Psoas muscle (tissue), 7 donors: ENCODE measurements at regions not wholly inside any gene's neighbourhood (a gene's known extent, or its start where the extent isn't known, plus 50 kb on each side); places are given as distances from the start of the nearest gene placed in this dataset.

Source experiments
- ATAC-seq, 4 donors: fragments of 200-7000 bp; cut with Tn5 transposase; one replicate each; pipeline ENCODE4 v1.9.1; 2020; ENCODE audit warnings: moderate library complexity in 3 of 4, mild to moderate bottlenecking in 2 of 4
- DNase-seq, 2 donors: peaks; one replicate each; pipeline ENCODE4 v3.0.0-alpha.2; 2020
- H3K27ac ChIP-seq: fragments of 200-600 bp; one replicate; pipeline ENCODE4 v1.8.0; 2022
- H3K27me3 ChIP-seq, 3 donors: fragments of 200-600 bp in 1 of 3; one replicate each; pipeline versions ENCODE4 v1.6.1 to v1.8.0; 2013 to 2022; ENCODE audit warnings: low read length in 2 of 3, mild to moderate bottlenecking in 2 of 3, moderate library complexity in 1 of 3; ENCODE audit not compliant: insufficient read depth in 3 of 3
- H3K36me3 ChIP-seq, 2 donors: fragments of 200-600 bp in 1 of 2; one replicate each; pipeline versions ENCODE4 v1.6.1 to v1.8.0; 2013 to 2022; ENCODE audit warnings: low read depth in 1 of 2, mild to moderate bottlenecking in 1 of 2, moderate library complexity in 1 of 2; ENCODE audit not compliant: insufficient read depth in 1 of 2
- H3K4me1 ChIP-seq: fragments of 200-600 bp; one replicate; pipeline ENCODE4 v1.8.0; 2022
- H3K4me3 ChIP-seq: fragments of 200-600 bp; one replicate; pipeline ENCODE4 v1.8.0; 2022; ENCODE audit warnings: mild to moderate bottlenecking
- H3K9me3 ChIP-seq: fragments of 200-600 bp; one replicate; pipeline ENCODE4 v1.8.0; 2022
- CTCF ChIP-seq: fragments of 200-600 bp; IDR thresholded peaks from one replicate; pipeline ENCODE4 v1.8.0; 2022; ENCODE audit warnings: antibody characterized with exemption
- WGBS, 3 donors: extraction: QIAGEN DNeasy Blood & Tissue Kit; methylation state at CpG; one replicate each; pipeline versions ENCODE4 v1.1.6 to v1.1.7; 2013; 5-methylcytosine and 5-hydroxymethylcytosine counted together
- intact Hi-C, 2 donors: fragments of 100-400 bp; cut with DNase I; formaldehyde crosslinking; loops; one replicate each; pipeline versions ENCODE4 v1.11.0 to v1.14.2; 2022
- donor health status: healthy with polysubstance abuse.
- donor health status: DM: no; HTN: no; CAD: no; lungs with moderate emphysema.
- donor health status: Bipolar disorder and iron deficiency.
- donor health status: healthy.
- donor health status: DM: yes; HTN: yes; CAD: no.
- donor health status: DM: no; HTN: no; CAD: no.
- donor health status: DM: yes; HTN: yes; CAD: no.

- Histone ChIP-seq H3K4me3 (peak overlapping the region; percentile 52), H3K27me3 (peaks cover 0 to 44% (median 11%) of the 10 kb centered on the region in 3 donors), H3K36me3 (no peaks in the 10 kb centered on the region), H3K4me1 (no peaks in the 10 kb centered on the region), H3K9me3 (no peaks in the 10 kb centered on the region), H3K27ac (no peak overlapping the region)
- WGBS, 3 donors, result 80 to 86% (median 83%) methylated on average over 10 of the region's 10 CpGs
- TF ChIP-seq CTCF, result no peak
- intact Hi-C loops, result no loop called here
- ATAC-seq (peak in 1 of 4 donors; percentile 33), DNase-seq (no peak)
Observed at GRCh38 chr2:7430421-7430868, 513.2 kb downstream of the RNF144A start.

GRCh38 chr2:7430869-7431641, 513.8 kb downstream of the RNF144A start:
- intact Hi-C loops, result no loop called here
- H3K36me3 ChIP-seq, result no peaks in the 10 kb centered on the region
- H3K4me3 ChIP-seq, result peak overlapping the region; percentile 52
- DNase-seq (peak; percentile 47 to 63), ATAC-seq (peak in 1 of 4 donors; percentile 25)
- 5 to 7% (median 6%) methylated on average over 54 to 56 of the region's 56 CpGs for WGBS, 3 donors
- peaks cover 0 to 44% (median 11%) of the 10 kb centered on the region in 3 donors for H3K27me3 ChIP-seq
- no peaks in the 10 kb centered on the region for H3K4me1 ChIP-seq
- no peak for TF ChIP-seq CTCF
- no peak overlapping the region for H3K27ac ChIP-seq
- no peaks in the 10 kb centered on the region for H3K9me3 ChIP-seq

- intact Hi-C loops, result no loop called here
Observed at GRCh38 chr2:7432436-7432835, 515.2 kb downstream of the RNF144A start.

GRCh38 chr2:7436096-7436906, 519.1 kb downstream of the RNF144A start:
- H3K9me3 ChIP-seq, result no peaks in the 10 kb centered on the region
- H3K27ac ChIP-seq, result no peak overlapping the region
- TF ChIP-seq CTCF, result no peak
- H3K36me3 ChIP-seq, result no peaks in the 10 kb centered on the region
- intact Hi-C loops, result no loop called here
- no peaks in the 10 kb centered on the region for H3K4me1 ChIP-seq
- no peak for ATAC-seq
- no peak for DNase-seq
- WGBS, 3 donors, result 71 to 75% (median 74%) methylated on average over 9 of the region's 9 CpGs
- H3K27me3 ChIP-seq, result peaks cover 5 to 10% (median 8%) of the 10 kb centered on the region in 3 donors
- H3K4me3 ChIP-seq, result no peak overlapping the region

More at GRCh38 chr2:7432436-7432835, 515.2 kb downstream of the RNF144A start:
- Histone ChIP-seq H3K9me3 (no peaks in the 10 kb centered on the region), H3K27ac (no peak overlapping the region), H3K27me3 (peaks cover 4 to 40% (median 11%) of the 10 kb centered on the region in 3 donors), H3K4me1 (no peaks in the 10 kb centered on the region), H3K4me3 (no peak overlapping the region), H3K36me3 (no peaks in the 10 kb centered on the region)
- DNase-seq (no peak), ATAC-seq (no peak)
- 90 to 97% (median 93%) methylated on average over 4 of the region's 4 CpGs for WGBS, 3 donors
- no peak for TF ChIP-seq CTCF
